ENCODE measurements at regions not wholly inside any gene's neighbourhood (a gene's known extent, or its start where the extent isn't known, plus 50 kb on each side); places are given as distances from the start of the nearest gene placed in this dataset.

- ChIA-PET POLR2A (ENCODE audit: unreplicated experiment) (no interaction called here), CTCF (no interaction called here)
- peaks cover 18% of the 10 kb centered on the region for H3K9me3 ChIP-seq (ENCODE audit: control insufficient read depth, insufficient read depth, low read length)
- no peak overlapping the region for H3K4me2 ChIP-seq (ENCODE audit: low read depth, low read length)
- H4K20me1 ChIP-seq (ENCODE audit: insufficient read depth, low read length) = no peaks in the 10 kb centered on the region
- H4K5ac ChIP-seq (ENCODE audit: low read depth, low read length) = peak overlapping the region; percentile 6; the same call in 1 of the 2 replicates
- H4K91ac ChIP-seq (ENCODE audit: insufficient read depth, low read depth, low read length) = peak overlapping the region; percentile 58
- TF ChIP-seq POLR2A (IDR thresholded peaks at IDR 0.05; ENCODE audit: low read depth, low read length) = no peak
- dilution Hi-C loops (cut with HindIII; ENCODE audit: low sequenced_read_pairs, unreplicated experiment) = no loop called here
- DNase-seq (no peak), ATAC-seq (ENCODE audit: low read depth) (peak; percentile 38; the same call in 1 of the 2 replicates)
- H3K14ac ChIP-seq (replicated peaks; ENCODE audit: low read depth, low read length) = no peak overlapping the region; the same call in 1 of the 2 replicates
- peak overlapping the region; percentile 88 for H2BK5ac ChIP-seq (ENCODE audit: low read depth, low read length, poor library complexity, severe bottlenecking)
- H3K9ac ChIP-seq (ENCODE audit: low read depth, low read length) = no peak overlapping the region
- no TSS peak for BruUV-seq (replicated peaks)
- H2AK9ac ChIP-seq (replicated peaks; ENCODE audit: low read depth, low read length, poor library complexity) = no peak overlapping the region
- H2BK120ac ChIP-seq (ENCODE audit: low read depth, low read length) = peak overlapping the region; percentile 70; the same call in 1 of the 2 replicates
- H4K8ac ChIP-seq (ENCODE audit: low read depth in 2 of 2, low read length in 2 of 2) = peak overlapping the region in 1 of 2 experiments; percentile 77; a peak in 1 of 4 replicates
- H3K56ac ChIP-seq (ENCODE audit: extremely low read depth, insufficient read depth, low read length) = no peak overlapping the region
- H3K18ac ChIP-seq (ENCODE audit: low read depth, low read length) = peak overlapping the region; percentile 71
- H2BK15ac ChIP-seq (ENCODE audit: low read depth, low read length) = peak overlapping the region; percentile 21; the same call in 1 of the 3 replicates
- peak overlapping the region; percentile 74; the same call in 1 of the 2 replicates for H3K27ac ChIP-seq (ENCODE audit: insufficient read depth, low read length)
- H3K9me1 ChIP-seq (ENCODE audit: insufficient read depth, low read length) = peaks cover 11% of the 10 kb centered on the region
- H3K36me3 ChIP-seq (ENCODE audit: control insufficient read depth, insufficient read depth, low read length) = peaks cover 17% of the 10 kb centered on the region
- no peak overlapping the region for H2AFZ ChIP-seq (replicated peaks; ENCODE audit: low read length, poor library complexity)
- H2AK5ac ChIP-seq (ENCODE audit: low read depth, low read length) = 0 out of 2 replicates have a peak overlapping the region, but pooled peaks have one; percentile 71
- peak overlapping the region; percentile 76; the same call in 1 of the 2 replicates for H3K4ac ChIP-seq (ENCODE audit: low read depth, low read length)
- peak overlapping the region; percentile 60; the same call in 1 of the 2 replicates for H3K23ac ChIP-seq (ENCODE audit: low read depth, low read length)
- peaks cover 12% of the 10 kb centered on the region for H3K4me1 ChIP-seq (ENCODE audit: control insufficient read depth, insufficient read depth, low read length)
- H3K27me3 ChIP-seq (ENCODE audit: control insufficient read depth, insufficient read depth, low read length) = no peaks in the 10 kb centered on the region
- in situ Hi-C loops (cut with MboI; ENCODE audit: low sequenced_read_pairs) = no loop called here
- peaks cover 31 to 65% of the 10 kb centered on the region in 2 experiments for H3K79me1 ChIP-seq (ENCODE audit: low read depth in 1 of 2, low read length in 2 of 2)
- intact Hi-C loops (cut with micrococcal nuclease) = no loop called here
- H2BK20ac ChIP-seq (ENCODE audit: low read depth, low read length) = peak overlapping the region; percentile 63; the same call in 1 of the 2 replicates
- H3K4me3 ChIP-seq (ENCODE audit: insufficient read depth, low read depth, low read length) = no peak overlapping the region
Observed at GRCh38 chr12:46518169-46518568, 145.6 kb upstream of the SLC38A2 start.

All from IMR-90 (cell line).